HEK293 (cell line): ENCODE measurements at regions not wholly inside any gene's neighbourhood (a gene's known extent, or its start where the extent isn't known, plus 50 kb on each side); places are given as distances from the start of the nearest gene placed in this dataset.

Experiments used
- CTCF ChIA-PET: fragments of 350-600 bp; formaldehyde crosslinking; extraction: SDS; loops from one replicate; lab custom pipeline; 2021; ENCODE audit warnings: antibody characterized with exemption; lab: Yijun Ruan, JAX
- POLR2A ChIA-PET: fragments of 300-600 bp; formaldehyde crosslinking; extraction: SDS; loops from one replicate; lab custom pipeline; 2020; ENCODE audit warnings: antibody characterized with exemption, inconsistent platforms; lab: Yijun Ruan, JAX
- H3K27ac ChIP-seq: fragments of 200-500 bp; sonication (Bioruptor generic); 2 replicates; pipeline ENCODE4 v1.5.1; 2014; ENCODE audit warnings: low read depth, low read length, control low read depth, inconsistent platforms; ENCODE audit errors: extremely low read depth
- H3K36me3 ChIP-seq, 2 experiments: fragments of 200-500 bp in 1 of 2; sonication (Bioruptor generic) in 1 of 2; 1 replicate in 1 of 2; 2 replicates in 1 of 2; pipeline ENCODE4 v1.5.1; 2014 to 2017; ENCODE audit warnings: inconsistent platforms in 2 of 2, low read length in 2 of 2; ENCODE audit not compliant: control insufficient read depth in 2 of 2, insufficient read depth in 1 of 2
- H3K4me1 ChIP-seq: fragments of 200-500 bp; sonication (Bioruptor generic); 2 replicates; pipeline ENCODE4 v1.5.1; 2014; ENCODE audit warnings: mild to moderate bottlenecking, low read length, inconsistent platforms; ENCODE audit not compliant: control insufficient read depth, insufficient read depth
- H3K4me3 ChIP-seq: 2 replicates; pipeline ENCODE4 v1.5.1; 2011; ENCODE audit warnings: low read depth, mild to moderate bottlenecking, control low read depth, low read length, moderate library complexity
- H3K9me3 ChIP-seq: fragments of 200-500 bp; sonication (Bioruptor generic); 2 replicates; pipeline ENCODE4 v1.5.1; 2014; ENCODE audit warnings: low read depth, low read length, inconsistent platforms; ENCODE audit not compliant: control insufficient read depth, insufficient read depth
- INSM2 ChIP-seq: fragments of 450-650 bp; formaldehyde crosslinking; IDR thresholded peaks from 2 replicates; pipeline ENCODE4 v1.5.1; 2016; ENCODE audit warnings: missing biosample characterization, missing genetic modification characterization
- KLF7 ChIP-seq: fragments of 450-650 bp; formaldehyde crosslinking; IDR thresholded peaks from 2 replicates; pipeline ENCODE4 v1.5.1; 2016; ENCODE audit warnings: missing biosample characterization, missing genetic modification characterization, borderline replicate concordance
- SCRT1 ChIP-seq: fragments of 450-650 bp; formaldehyde crosslinking; IDR thresholded peaks from 2 replicates; pipeline ENCODE4 v1.5.1; 2016; ENCODE audit warnings: missing biosample characterization, missing genetic modification characterization, borderline replicate concordance
- ZNF140 ChIP-seq: fragments of 450-650 bp; formaldehyde crosslinking; IDR thresholded peaks from 2 replicates; pipeline ENCODE4 v1.5.1; 2016; ENCODE audit warnings: missing biosample characterization, missing genetic modification characterization
- ZNF157 ChIP-seq: fragments of 450-650 bp; formaldehyde crosslinking; IDR thresholded peaks from 2 replicates; pipeline ENCODE4 v1.5.1; 2016; ENCODE audit warnings: missing biosample characterization, missing genetic modification characterization
- ZNF449 ChIP-seq: fragments of 450-650 bp; formaldehyde crosslinking; IDR thresholded peaks from 2 replicates; pipeline ENCODE4 v1.5.1; 2017; ENCODE audit warnings: missing biosample characterization, mild to moderate bottlenecking, missing genetic modification characterization, moderate library complexity
- ZNF621 ChIP-seq: fragments of 450-650 bp; formaldehyde crosslinking; IDR thresholded peaks from 2 replicates; pipeline ENCODE4 v1.5.1; 2017; ENCODE audit warnings: missing biosample characterization, missing genetic modification characterization
- ZNF624 ChIP-seq: fragments of 450-650 bp; formaldehyde crosslinking; IDR thresholded peaks from 2 replicates; pipeline ENCODE4 v1.5.1; 2017; ENCODE audit warnings: missing biosample characterization, missing genetic modification characterization
- ZNF707 ChIP-seq: fragments of 450-650 bp; formaldehyde crosslinking; IDR thresholded peaks from 2 replicates; pipeline ENCODE4 v1.5.1; 2016; ENCODE audit warnings: missing biosample characterization, missing genetic modification characterization
- ZNF776 ChIP-seq: fragments of 450-650 bp; formaldehyde crosslinking; IDR thresholded peaks from 2 replicates; pipeline ENCODE4 v1.5.0; 2017; ENCODE audit warnings: missing biosample characterization, missing genetic modification characterization, borderline replicate concordance
- ZNF791 ChIP-seq: fragments of 450-650 bp; formaldehyde crosslinking; IDR thresholded peaks from 2 replicates; pipeline ENCODE4 v1.5.1; 2016; ENCODE audit warnings: missing biosample characterization, missing genetic modification characterization
- TF ChIP-seq, protein P1 (sequence below): fragments of 450-650 bp; formaldehyde crosslinking; IDR thresholded peaks from 2 replicates; pipeline ENCODE4 v1.5.1; 2016; ENCODE audit warnings: missing biosample characterization, missing genetic modification characterization
- TF ChIP-seq, protein P2 (sequence below): fragments of 450-650 bp; formaldehyde crosslinking; IDR thresholded peaks from 2 replicates; pipeline ENCODE4 v1.5.1; 2017; ENCODE audit warnings: missing biosample characterization, missing genetic modification characterization
- TF ChIP-seq, protein P3 (sequence below): fragments of 450-650 bp; formaldehyde crosslinking; IDR thresholded peaks from 2 replicates; pipeline ENCODE4 v1.5.1; 2016; ENCODE audit warnings: missing biosample characterization, missing genetic modification characterization

- TF ChIP-seq INSM2 (tag by site-specific recombination) (no peak), ZNF776 (no peak), KLF7 (no peak), ZNF140 (tag by site-specific recombination) (no peak), ZNF791 (tag by site-specific recombination) (no peak), ZNF707 (tag by site-specific recombination) (no peak), ZNF157 (tag by site-specific recombination) (no peak)
- TF ChIP-seq, protein P1, sequence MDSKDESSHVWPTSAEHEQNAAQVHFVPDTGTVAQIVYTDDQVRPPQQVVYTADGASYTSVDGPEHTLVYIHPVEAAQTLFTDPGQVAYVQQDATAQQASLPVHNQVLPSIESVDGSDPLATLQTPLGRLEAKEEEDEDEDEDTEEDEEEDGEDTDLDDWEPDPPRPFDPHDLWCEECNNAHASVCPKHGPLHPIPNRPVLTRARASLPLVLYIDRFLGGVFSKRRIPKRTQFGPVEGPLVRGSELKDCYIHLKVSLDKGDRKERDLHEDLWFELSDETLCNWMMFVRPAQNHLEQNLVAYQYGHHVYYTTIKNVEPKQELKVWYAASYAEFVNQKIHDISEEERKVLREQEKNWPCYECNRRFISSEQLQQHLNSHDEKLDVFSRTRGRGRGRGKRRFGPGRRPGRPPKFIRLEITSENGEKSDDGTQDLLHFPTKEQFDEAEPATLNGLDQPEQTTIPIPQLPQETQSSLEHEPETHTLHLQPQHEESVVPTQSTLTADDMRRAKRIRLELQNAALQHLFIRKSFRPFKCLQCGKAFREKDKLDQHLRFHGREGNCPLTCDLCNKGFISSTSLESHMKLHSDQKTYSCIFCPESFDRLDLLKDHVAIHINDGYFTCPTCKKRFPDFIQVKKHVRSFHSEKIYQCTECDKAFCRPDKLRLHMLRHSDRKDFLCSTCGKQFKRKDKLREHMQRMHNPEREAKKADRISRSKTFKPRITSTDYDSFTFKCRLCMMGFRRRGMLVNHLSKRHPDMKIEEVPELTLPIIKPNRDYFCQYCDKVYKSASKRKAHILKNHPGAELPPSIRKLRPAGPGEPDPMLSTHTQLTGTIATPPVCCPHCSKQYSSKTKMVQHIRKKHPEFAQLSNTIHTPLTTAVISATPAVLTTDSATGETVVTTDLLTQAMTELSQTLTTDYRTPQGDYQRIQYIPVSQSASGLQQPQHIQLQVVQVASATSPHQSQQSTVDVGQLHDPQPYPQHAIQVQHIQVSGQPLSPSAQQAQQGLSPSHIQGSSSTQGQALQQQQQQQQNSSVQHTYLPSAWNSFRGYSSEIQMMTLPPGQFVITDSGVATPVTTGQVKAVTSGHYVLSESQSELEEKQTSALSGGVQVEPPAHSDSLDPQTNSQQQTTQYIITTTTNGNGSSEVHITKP (tag by site-specific recombination): no peak
Observed at GRCh38 chr10:78426181-78426580, 392.5 kb downstream of the RPS24 start (continued).

DNA sequence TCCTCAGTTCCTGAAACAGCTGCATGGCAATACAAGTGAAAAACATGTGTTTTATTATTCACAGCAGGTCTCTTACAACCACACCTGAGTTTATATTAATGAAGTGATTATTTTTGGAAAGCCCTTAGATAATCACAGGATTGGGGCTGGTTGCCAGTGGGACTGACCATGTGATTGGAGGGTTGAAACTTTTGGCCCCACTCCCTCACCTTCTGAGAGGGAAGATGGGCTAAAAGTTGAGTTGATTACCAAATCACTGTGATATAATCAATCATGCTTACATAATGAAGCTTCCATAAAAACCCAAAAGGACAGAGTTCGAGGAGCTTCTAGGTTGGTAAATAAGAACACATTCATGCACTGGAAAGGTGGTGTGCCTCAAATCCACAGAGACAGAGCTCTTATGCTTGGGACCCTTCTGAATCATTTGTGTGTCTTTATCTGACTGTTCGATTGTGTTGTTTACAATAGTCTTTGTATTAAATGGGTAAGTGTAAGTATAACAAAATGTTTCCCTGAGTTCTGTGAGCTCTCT lies 393.9 kb downstream of the RPS24 start:
- TF ChIP-seq ZNF621 (no peak), ZNF624 (tag by site-specific recombination) (no peak), ZNF449 (no peak)
- TF ChIP-seq, protein P2, sequence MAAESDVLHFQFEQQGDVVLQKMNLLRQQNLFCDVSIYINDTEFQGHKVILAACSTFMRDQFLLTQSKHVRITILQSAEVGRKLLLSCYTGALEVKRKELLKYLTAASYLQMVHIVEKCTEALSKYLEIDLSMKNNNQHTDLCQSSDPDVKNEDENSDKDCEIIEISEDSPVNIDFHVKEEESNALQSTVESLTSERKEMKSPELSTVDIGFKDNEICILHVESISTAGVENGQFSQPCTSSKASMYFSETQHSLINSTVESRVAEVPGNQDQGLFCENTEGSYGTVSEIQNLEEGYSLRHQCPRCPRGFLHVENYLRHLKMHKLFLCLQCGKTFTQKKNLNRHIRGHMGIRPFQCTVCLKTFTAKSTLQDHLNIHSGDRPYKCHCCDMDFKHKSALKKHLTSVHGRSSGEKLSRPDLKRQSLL (tag by site-specific recombination): no peak
- POLR2A ChIA-PET: interaction anchor here (0.6 kb wide), 1 partner anchor 166 kb away, joined by 9 read pairs; no protein-coding TSS in a partner anchor
- no peaks in the 10 kb centered on the region for H3K36me3 ChIP-seq
- no peaks in the 10 kb centered on the region for H3K9me3 ChIP-seq
- H3K4me1 ChIP-seq: no peaks in the 10 kb centered on the region
- CTCF ChIA-PET: no interaction called here
- H3K4me3 ChIP-seq: no peak overlapping the region
- H3K27ac ChIP-seq: no peak overlapping the region

GRCh38 chr10:78428579-78428978 lies 394.9 kb downstream of the RPS24 start:
- TF ChIP-seq SCRT1 (tag by site-specific recombination): no peak
- TF ChIP-seq, protein P3, sequence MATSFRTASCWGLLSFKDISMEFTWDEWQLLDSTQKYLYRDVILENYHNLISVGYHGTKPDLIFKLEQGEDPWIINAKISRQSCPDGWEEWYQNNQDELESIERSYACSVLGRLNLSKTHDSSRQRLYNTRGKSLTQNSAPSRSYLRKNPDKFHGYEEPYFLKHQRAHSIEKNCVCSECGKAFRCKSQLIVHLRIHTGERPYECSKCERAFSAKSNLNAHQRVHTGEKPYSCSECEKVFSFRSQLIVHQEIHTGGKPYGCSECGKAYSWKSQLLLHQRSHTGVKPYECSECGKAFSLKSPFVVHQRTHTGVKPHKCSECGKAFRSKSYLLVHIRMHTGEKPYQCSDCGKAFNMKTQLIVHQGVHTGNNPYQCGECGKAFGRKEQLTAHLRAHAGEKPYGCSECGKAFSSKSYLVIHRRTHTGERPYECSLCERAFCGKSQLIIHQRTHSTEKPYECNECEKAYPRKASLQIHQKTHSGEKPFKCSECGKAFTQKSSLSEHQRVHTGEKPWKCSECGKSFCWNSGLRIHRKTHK: peak; percentile 97
- TF ChIP-seq, all 188 proteins: peak for 1
- Histone ChIP-seq H3K4me3 (no peak overlapping the region), H3K9me3 (no peaks in the 10 kb centered on the region), H3K27ac (no peak overlapping the region), H3K36me3 (no peaks in the 10 kb centered on the region), H3K4me1 (no peaks in the 10 kb centered on the region)
- ChIA-PET CTCF (interaction anchor here (0.6 to 0.7 kb wide), 2 partner anchors 229 to 364 kb away, joined by 3 to 4 read pairs; no protein-coding TSS in a partner anchor), POLR2A (no interaction called here)
